HG02678 (cell line): ENCODE measurements at regions not wholly inside any gene's neighbourhood (a gene's known extent, or its start where the extent isn't known, plus 50 kb on each side); places are given as distances from the start of the nearest gene placed in this dataset.

ENCODE experiments used
- ATAC-seq: cut with Tn5 transposase; IDR thresholded peaks from one replicate; pipeline ENCODE4 v1.9.1; 2021; ENCODE audit warnings: mild to moderate bottlenecking, moderate library complexity; ENCODE audit not compliant: unreplicated experiment

- ATAC-seq: no peak
Observed at GRCh38 chr14:76551906-76552305, 176.0 kb downstream of the ESRRB start.

DNA sequence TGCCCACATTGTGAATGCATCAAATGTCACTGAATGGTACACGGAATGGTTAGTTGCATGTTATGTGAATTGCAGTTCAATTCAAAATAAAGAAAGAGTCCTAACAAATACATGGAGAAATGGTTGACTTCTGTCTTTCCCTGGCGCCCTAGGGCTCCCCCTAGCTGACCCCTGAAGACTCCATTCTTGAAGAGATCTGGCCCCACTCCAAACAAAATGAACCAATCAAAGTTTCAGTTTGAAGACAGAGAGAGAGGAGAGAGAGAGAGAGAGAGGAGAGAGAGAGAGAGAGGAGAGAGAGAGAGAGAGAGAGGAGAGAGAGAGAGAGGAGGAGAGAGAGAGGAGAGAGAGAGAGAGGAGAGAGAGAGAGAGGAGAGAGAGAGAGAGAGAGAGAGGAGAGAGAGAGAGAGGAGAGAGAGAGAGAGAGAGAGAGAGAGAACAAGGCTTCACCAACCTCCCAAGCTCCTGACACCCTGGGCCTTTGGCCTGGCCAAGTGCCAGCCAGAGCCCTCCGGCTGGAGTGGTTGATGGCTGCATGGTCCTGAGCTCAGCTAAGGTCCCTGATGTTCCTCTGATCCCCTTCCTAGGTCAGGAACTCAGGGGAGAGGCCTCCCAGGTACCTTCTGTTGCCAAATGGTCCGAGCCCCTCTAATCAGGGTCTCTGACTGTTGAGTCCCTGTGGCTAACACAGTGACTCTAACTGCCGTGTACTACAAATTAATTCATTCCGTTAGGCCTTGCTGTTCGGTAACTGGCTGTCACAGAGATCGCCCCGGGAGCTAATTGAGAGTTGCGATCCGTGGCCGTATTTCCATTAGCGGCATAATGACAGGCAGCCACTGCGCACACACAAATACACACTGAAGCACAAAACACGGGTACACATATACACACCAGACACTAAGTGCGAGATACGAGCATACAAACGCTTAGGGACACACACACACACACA lies 188.8 kb downstream of the ESRRB start:
- ATAC-seq: no peak

DNA sequence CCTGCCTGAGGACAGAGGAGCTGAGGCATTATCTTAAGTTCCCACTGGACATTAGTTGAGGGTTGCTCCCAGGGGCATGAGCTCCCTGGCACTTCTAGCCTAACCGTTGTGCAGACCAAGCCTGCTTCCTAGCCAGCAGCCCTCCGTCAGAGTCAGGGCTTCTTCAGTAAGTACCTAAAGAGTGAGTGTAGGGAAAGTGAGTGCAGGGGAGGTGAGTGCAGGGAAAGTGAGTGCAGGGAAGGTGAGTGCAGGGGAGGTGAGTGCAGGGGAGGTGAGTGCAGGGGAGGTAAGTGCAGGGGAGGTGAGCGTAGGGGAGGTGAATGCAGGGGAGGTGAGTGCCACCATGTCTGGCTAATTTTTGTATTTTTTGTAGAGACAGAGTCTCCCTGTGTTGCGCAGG lies 190.5 kb downstream of the ESRRB start:
- no peak for ATAC-seq

DNA sequence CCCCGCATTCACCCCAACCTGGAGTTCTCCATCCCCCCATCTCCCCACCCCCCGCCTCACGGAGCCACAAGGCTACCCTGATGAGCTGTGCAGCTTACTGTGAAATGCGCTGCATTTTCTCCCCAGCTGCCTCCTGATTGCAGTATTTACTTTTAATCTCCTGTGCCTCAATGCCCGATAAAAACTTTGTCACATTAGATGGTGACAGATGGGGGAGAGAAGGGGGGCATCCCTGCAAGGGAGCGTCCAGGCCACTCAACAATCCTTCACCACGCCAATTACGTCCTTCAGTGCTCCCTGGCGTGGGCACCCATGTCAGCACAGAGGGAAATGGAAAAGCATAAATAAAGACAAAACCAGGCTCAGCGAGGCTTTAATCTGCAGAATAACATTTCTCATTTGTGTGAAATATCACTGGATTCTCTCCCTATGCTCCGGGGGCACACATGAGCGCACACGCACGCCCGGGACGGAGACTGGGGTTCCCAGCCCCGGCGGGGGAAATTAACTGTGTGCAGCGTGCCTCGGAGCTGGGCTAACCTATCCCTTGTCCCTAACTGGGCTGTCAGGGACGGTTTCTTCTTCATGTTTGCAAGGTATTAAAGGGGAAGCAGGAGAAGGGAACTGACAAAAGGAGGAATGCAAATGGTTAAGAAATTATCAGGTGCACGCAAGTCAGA lies 186.7 kb upstream of the VASH1 start:
- ATAC-seq: no peak

GRCh38 chr14:76575108-76575507 lies 186.2 kb upstream of the VASH1 start:
- ATAC-seq: no peak

DNA sequence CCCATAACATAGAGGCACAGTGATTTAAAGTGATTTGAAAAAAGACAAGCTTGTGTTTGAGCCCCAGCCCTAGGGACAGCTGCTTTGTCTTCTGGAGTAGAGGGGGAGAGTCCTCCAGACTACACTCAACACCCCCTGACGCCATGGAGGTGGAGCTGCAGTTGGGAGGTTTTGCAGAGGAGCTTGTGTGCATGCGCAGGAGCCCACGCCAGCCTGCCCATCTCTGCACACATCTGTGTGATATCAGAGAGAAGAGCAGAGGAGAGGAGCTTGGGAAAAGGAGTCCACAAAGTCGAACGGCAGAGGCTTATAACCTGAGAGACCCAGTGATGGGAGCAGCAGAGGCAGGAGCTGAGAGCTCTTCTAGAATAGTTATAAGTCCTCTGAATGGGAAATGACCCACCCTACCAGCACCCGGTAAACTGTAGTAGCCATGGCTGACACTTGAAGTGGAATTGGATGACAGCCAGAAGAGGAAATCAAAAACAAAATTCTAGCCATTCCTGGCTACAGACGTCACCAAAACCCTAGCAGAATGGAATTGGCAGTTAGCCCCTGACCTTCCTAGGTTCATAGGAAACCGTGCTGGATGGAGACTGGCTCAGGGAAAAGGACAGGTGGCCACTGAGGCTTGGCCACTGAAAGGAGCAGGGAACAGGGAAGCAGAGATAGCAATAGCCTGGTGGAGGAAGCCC lies 185.1 kb upstream of the VASH1 start:
- ATAC-seq: no peak

GRCh38 chr14:76577090-76577489 lies 184.2 kb upstream of the VASH1 start:
- ATAC-seq: no peak

GRCh38 chr14:76577837-76578236 lies 183.4 kb upstream of the VASH1 start:
- ATAC-seq: no peak

GRCh38 chr14:76580399-76580798 lies 180.9 kb upstream of the VASH1 start:
- no peak for ATAC-seq

- no peak for ATAC-seq
Observed at GRCh38 chr14:76580967-76581366, 180.3 kb upstream of the VASH1 start.

DNA sequence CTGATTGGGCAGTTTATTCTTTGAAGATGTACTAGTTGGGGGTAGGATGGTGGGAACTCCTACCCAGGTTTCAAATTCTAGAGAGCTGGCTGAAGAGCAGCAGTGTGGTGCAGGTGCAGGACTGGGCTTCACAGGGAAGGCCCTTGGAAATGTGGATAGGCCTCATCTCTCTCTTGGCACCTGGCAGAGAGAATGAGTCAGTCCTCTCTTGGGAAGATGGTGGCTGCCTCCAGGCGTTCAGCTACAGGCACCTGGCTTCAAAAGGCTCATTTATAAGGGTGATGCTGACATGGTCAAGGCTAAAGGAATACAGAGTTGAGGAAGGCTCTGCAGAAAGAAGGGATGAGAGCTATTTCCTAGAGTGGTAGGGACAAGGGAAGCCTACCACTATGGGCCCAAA lies 179.7 kb upstream of the VASH1 start:
- ATAC-seq: no peak

- ATAC-seq: no peak
Observed at GRCh38 chr14:76582447-76582846, 178.8 kb upstream of the VASH1 start.

- ATAC-seq: no peak
Observed at GRCh38 chr14:76583174-76583573, 178.1 kb upstream of the VASH1 start.

GRCh38 chr14:76583805-76584204 lies 177.5 kb upstream of the VASH1 start:
- ATAC-seq: no peak

DNA sequence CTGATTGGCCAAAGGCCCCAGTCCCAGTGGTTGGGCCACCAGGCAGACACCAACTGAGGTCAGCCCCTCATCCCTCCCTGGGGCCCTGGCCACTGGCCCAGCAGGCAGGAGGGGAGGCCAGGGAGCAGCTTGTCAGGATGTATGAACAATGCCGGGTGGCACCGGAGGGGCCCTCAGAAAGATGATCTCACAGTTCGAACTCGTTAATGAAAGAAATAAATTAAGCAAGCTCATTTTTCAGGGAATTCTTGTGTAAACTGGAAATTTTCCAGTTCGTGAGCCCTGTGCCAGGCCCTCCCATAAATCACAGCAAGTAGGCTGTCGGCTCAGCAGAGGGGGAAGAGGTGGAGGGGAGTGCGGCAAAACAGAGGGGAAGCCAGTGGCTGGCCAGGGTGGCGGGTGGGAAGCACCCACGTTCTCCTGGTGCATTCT lies 177.0 kb upstream of the VASH1 start:
- no peak for ATAC-seq

- ATAC-seq: no peak
Observed at GRCh38 chr14:76585616-76586015, 175.7 kb upstream of the VASH1 start.

- ATAC-seq: no peak
Observed at GRCh38 chr14:76589246-76589645, 172.0 kb upstream of the VASH1 start.

DNA sequence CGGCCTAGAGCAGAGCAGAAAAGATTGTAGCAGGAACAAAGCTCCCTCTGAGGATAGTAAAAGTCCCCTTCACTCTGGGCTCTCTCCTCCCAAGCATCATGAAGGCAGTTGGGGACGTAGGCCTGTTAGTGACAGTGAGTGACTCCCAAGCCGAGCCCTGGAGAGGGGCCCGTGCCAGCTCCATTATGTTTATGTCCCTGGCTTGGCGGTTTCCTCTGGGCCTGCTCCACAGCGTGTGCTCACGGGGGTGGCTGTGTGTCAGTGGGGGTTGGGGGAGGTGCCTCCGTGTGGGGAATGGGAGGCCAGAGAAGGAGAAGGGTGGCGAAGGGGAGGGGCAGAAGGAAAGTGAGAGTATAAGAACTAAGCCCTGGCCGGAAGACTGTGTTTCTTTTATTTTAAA lies 170.0 kb upstream of the VASH1 start:
- no peak for ATAC-seq

- ATAC-seq: no peak
Observed at GRCh38 chr14:76595266-76595665, 166.0 kb upstream of the VASH1 start.

GRCh38 chr14:76597387-76597786 lies 163.9 kb upstream of the VASH1 start:
- ATAC-seq: no peak

- no peak for ATAC-seq
Observed at GRCh38 chr14:76599141-76599540, 162.1 kb upstream of the VASH1 start.
